OCI-LY1 (cell line): ENCODE measurements at regions not wholly inside any gene's neighbourhood (a gene's known extent, or its start where the extent isn't known, plus 50 kb on each side); places are given as distances from the start of the nearest gene placed in this dataset.

Source experiments
- H2AFZ ChIP-seq: fragments of 200-600 bp; sonication (generic), shearing (Covaris generic); 2 replicates; pipeline ENCODE4 v1.6.0; 2014; ENCODE audit warnings: antibody characterized with exemption, mild to moderate bottlenecking, low read length
- H3F3A ChIP-seq: fragments of 200-600 bp; sonication (generic), shearing (Covaris generic); 2 replicates; pipeline ENCODE4 v1.6.0; 2014; ENCODE audit warnings: mild to moderate bottlenecking, antibody characterized with exemption, low read length, moderate library complexity; ENCODE audit not compliant: insufficient read depth
- H3K27ac ChIP-seq: fragments of 200-600 bp; sonication (generic); 2 replicates; pipeline ENCODE4 v1.5.1; 2014; ENCODE audit warnings: low read length, mixed run types, mild to moderate bottlenecking, low read depth; ENCODE audit not compliant: poor library complexity, severe bottlenecking
- H3K27me3 ChIP-seq: fragments of 200-600 bp; sonication (generic); 2 replicates; pipeline ENCODE4 v1.6.0; 2014; ENCODE audit warnings: antibody characterized with exemption, mild to moderate bottlenecking, low read length, moderate library complexity; ENCODE audit not compliant: insufficient read depth
- H3K36me3 ChIP-seq: fragments of 200-600 bp; sonication (generic); 2 replicates; pipeline ENCODE4 v1.6.1; 2014; ENCODE audit warnings: mild to moderate bottlenecking, antibody characterized with exemption, low read length, moderate library complexity, mixed read lengths; ENCODE audit not compliant: insufficient read depth
- H3K4me1 ChIP-seq: fragments of 200-600 bp; sonication (generic); 2 replicates; pipeline ENCODE4 v1.5.1; 2014; ENCODE audit warnings: mild to moderate bottlenecking, low read length, moderate library complexity; ENCODE audit not compliant: insufficient read depth, severe bottlenecking
- H3K4me2 ChIP-seq: fragments of 200-600 bp; sonication (generic), shearing (Covaris generic); 2 replicates; pipeline ENCODE4 v1.6.1; 2014; ENCODE audit warnings: low read length
- H3K4me3 ChIP-seq: fragments of 200-600 bp; sonication (generic); 2 replicates; pipeline ENCODE4 v1.5.1; 2014; ENCODE audit warnings: low read length, low read depth, mild to moderate bottlenecking, mixed read lengths; ENCODE audit not compliant: poor library complexity, severe bottlenecking
- H3K79me2 ChIP-seq: fragments of 200-600 bp; shearing (Covaris generic); 2 replicates; pipeline ENCODE4 v1.6.1; 2016; ENCODE audit warnings: mixed run types, low read length, mixed read lengths; ENCODE audit not compliant: insufficient read depth
- H3K9ac ChIP-seq: fragments of 200-600 bp; sonication (generic), shearing (Covaris generic); 2 replicates; pipeline ENCODE4 v1.6.1; 2014; ENCODE audit warnings: mild to moderate bottlenecking, low read length, mixed read lengths
- H3K9me2 ChIP-seq: fragments of 200-600 bp; sonication (generic), shearing (Covaris generic); 2 replicates; pipeline ENCODE4 v1.6.1; 2014; ENCODE audit warnings: low read depth, mild to moderate bottlenecking, low read length, mixed read lengths
- H3K9me3 ChIP-seq: fragments of 200-600 bp; shearing (Covaris generic); 2 replicates; pipeline ENCODE4 v1.6.1; 2014; ENCODE audit warnings: low read length, mixed read lengths
- H4K20me1 ChIP-seq: fragments of 200-600 bp; sonication (generic), shearing (Covaris generic); 2 replicates; pipeline ENCODE4 v1.6.0; 2016; ENCODE audit warnings: mild to moderate bottlenecking, low read length; ENCODE audit not compliant: insufficient read depth
- EZH2 ChIP-seq: fragments of 200-600 bp; sonication (generic), shearing (Covaris generic); IDR thresholded peaks from 2 replicates; pipeline ENCODE4 v1.8.0; 2017; ENCODE audit warnings: borderline replicate concordance, mixed run types, mild to moderate bottlenecking, antibody characterized with exemption, low read length, moderate library complexity, mixed read lengths
- TF ChIP-seq, protein P1 (sequence below): fragments of 200-600 bp; sonication (generic), shearing (Covaris generic); IDR thresholded peaks from 2 replicates; pipeline ENCODE4 v1.5.1; 2017; ENCODE audit warnings: mild to moderate bottlenecking, antibody characterized with exemption, low read length, moderate library complexity, mixed read lengths

- Histone ChIP-seq H3K9me3 (no peaks in the 10 kb centered on the region), H4K20me1 (no peaks in the 10 kb centered on the region), H3K79me2 (no peaks in the 10 kb centered on the region), H3K4me1 (no peaks in the 10 kb centered on the region), H3F3A (no peaks in the 10 kb centered on the region), H3K9ac (no peak overlapping the region), H3K27ac (no peak overlapping the region), H3K4me2 (no peak overlapping the region), H3K9me2 (no peaks in the 10 kb centered on the region), H3K4me3 (no peak overlapping the region), H3K36me3 (no peaks in the 10 kb centered on the region), H3K27me3 (no peaks in the 10 kb centered on the region), H2AFZ (no peak overlapping the region)
- no peak for TF ChIP-seq EZH2
Observed at GRCh38 chr4:129622566-129622965, 526.6 kb downstream of the C4orf33 start.

DNA sequence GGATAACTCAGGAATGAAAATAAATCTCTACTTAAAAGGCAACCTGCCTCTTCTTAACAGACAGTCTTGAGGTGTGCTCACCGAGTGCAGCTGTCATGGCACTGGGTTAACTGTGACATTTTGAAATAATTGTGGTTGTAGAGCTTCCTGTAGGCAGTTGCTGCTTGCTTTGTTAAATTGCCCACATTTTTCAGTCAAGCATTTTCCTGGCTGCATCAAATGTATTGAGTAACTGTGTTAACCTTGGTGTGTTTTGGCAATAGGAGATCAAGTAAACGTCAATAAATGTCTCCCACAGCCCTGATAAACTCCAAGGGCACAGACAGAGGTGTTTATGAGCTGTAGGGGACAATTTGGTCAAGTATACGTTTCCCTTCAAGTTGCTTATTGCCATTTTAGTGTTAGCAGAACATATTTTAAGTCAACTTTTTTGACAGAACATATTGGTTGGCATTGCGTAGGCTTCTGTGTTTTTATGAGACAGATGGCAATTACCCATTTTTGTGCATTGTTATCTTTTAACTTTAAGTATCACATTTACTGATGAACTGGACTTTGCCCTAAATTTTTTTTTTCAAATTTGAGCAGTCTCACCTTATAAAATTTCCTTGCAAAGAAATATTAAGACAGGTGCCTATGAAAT, 527.4 kb downstream of the C4orf33 start:
- no peaks in the 10 kb centered on the region for H3K27me3 ChIP-seq
- no peaks in the 10 kb centered on the region for H3F3A ChIP-seq
- H3K9me2 ChIP-seq, result no peaks in the 10 kb centered on the region
- TF ChIP-seq, protein P1, sequence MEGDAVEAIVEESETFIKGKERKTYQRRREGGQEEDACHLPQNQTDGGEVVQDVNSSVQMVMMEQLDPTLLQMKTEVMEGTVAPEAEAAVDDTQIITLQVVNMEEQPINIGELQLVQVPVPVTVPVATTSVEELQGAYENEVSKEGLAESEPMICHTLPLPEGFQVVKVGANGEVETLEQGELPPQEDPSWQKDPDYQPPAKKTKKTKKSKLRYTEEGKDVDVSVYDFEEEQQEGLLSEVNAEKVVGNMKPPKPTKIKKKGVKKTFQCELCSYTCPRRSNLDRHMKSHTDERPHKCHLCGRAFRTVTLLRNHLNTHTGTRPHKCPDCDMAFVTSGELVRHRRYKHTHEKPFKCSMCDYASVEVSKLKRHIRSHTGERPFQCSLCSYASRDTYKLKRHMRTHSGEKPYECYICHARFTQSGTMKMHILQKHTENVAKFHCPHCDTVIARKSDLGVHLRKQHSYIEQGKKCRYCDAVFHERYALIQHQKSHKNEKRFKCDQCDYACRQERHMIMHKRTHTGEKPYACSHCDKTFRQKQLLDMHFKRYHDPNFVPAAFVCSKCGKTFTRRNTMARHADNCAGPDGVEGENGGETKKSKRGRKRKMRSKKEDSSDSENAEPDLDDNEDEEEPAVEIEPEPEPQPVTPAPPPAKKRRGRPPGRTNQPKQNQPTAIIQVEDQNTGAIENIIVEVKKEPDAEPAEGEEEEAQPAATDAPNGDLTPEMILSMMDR, result no peak
- no peak for TF ChIP-seq EZH2
- no peaks in the 10 kb centered on the region for H3K79me2 ChIP-seq
- no peak overlapping the region for H3K9ac ChIP-seq
- no peak overlapping the region for H3K27ac ChIP-seq
- H3K4me1 ChIP-seq, result no peaks in the 10 kb centered on the region
- H3K4me3 ChIP-seq, result no peak overlapping the region
- H2AFZ ChIP-seq, result no peak overlapping the region
- H4K20me1 ChIP-seq, result no peaks in the 10 kb centered on the region
- no peak overlapping the region for H3K4me2 ChIP-seq
- no peaks in the 10 kb centered on the region for H3K9me3 ChIP-seq
- H3K36me3 ChIP-seq, result no peaks in the 10 kb centered on the region

DNA sequence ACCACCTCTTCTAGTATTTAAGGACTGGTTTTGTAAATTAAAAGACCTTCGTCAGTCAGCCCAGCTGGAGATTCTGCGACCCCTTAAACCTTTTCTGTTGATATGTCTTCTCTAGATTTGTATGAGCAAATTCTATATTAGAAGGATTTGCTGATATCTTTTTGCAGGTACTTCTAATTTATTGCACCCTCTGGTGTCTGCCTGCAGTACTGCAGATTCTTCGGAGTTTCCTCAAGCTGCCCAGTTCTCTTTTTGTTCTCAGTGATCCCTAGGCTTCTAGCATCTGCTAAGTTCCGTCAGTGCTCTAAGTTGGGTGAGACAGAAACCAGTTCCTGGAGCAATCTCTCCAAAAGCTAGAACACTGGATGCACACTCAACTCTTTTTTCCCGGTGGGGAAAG, 545.2 kb downstream of the C4orf33 start:
- H3K9me2 ChIP-seq, result no peaks in the 10 kb centered on the region
- no peaks in the 10 kb centered on the region for H4K20me1 ChIP-seq
- H3K4me1 ChIP-seq, result no peaks in the 10 kb centered on the region
- H3F3A ChIP-seq, result no peaks in the 10 kb centered on the region
- TF ChIP-seq EZH2, result no peak
- TF ChIP-seq, protein P1, result peak; percentile 84
- no peak overlapping the region for H3K9ac ChIP-seq
- H3K9me3 ChIP-seq, result no peaks in the 10 kb centered on the region
- no peaks in the 10 kb centered on the region for H3K79me2 ChIP-seq
- no peak overlapping the region for H3K4me3 ChIP-seq
- H3K27ac ChIP-seq, result no peak overlapping the region
- H3K27me3 ChIP-seq, result no peaks in the 10 kb centered on the region
- H3K4me2 ChIP-seq, result no peak overlapping the region
- H3K36me3 ChIP-seq, result no peaks in the 10 kb centered on the region
- H2AFZ ChIP-seq, result no peak overlapping the region

DNA sequence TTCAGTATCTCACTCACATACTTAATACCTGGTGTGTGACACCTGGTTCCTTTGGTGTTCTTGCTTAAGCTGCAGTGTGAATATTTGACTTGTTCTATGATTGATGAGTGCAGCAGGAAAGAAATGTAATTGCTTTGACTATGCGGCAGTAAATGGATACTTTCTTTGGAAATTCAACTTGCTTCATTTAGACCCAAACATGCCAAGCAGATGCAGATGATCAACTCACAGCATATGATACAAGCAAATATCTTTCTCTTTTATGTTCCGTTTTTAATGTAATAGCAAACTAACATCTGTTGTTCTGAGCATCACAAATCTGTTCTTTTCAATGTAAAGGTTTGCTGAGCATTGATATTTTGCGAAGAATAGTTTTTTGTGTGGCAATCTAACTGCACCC, 549.5 kb downstream of the C4orf33 start:
- H3K27ac ChIP-seq, result no peak overlapping the region
- H3K79me2 ChIP-seq, result no peaks in the 10 kb centered on the region

More for the DNA sequence above, 549.5 kb downstream of the C4orf33 start:
- no peak for TF ChIP-seq EZH2
- TF ChIP-seq, protein P1, result no peak
- no peaks in the 10 kb centered on the region for H3F3A ChIP-seq
- no peaks in the 10 kb centered on the region for H4K20me1 ChIP-seq
- no peaks in the 10 kb centered on the region for H3K9me3 ChIP-seq
- H3K36me3 ChIP-seq, result no peaks in the 10 kb centered on the region
- no peaks in the 10 kb centered on the region for H3K9me2 ChIP-seq
- no peaks in the 10 kb centered on the region for H3K4me1 ChIP-seq
- H3K27me3 ChIP-seq, result no peaks in the 10 kb centered on the region
- H3K9ac ChIP-seq, result no peak overlapping the region
- no peak overlapping the region for H2AFZ ChIP-seq
- H3K4me2 ChIP-seq, result no peak overlapping the region
- no peak overlapping the region for H3K4me3 ChIP-seq
